Neural cell (in vitro differentiated cells): ENCODE measurements at regions not wholly inside any gene's neighbourhood (a gene's known extent, or its start where the extent isn't known, plus 50 kb on each side); places are given as distances from the start of the nearest gene placed in this dataset.

Source experiments
- CTCF ChIP-seq: fragments of 450-650 bp; IDR thresholded peaks from 2 replicates; pipeline ENCODE4 v1.5.1; 2014; ENCODE audit warnings: antibody characterized with exemption, mild to moderate bottlenecking, moderate library complexity; ENCODE audit not compliant: poor library complexity, severe bottlenecking
- EZH2 ChIP-seq: fragments of 200-600, 300-800 bp; shearing (Covaris generic), sonication (generic); IDR thresholded peaks from 2 replicates; pipeline ENCODE4 v1.6.1; 2014; ENCODE audit warnings: antibody characterized with exemption, low read length, borderline replicate concordance, mild to moderate bottlenecking; ENCODE audit not compliant: insufficient read depth, poor library complexity, severe bottlenecking
- POLR2AphosphoS5 ChIP-seq: IDR thresholded peaks from 2 replicates; pipeline ENCODE4 v1.6.1; 2012
- RAD21 ChIP-seq: fragments of 450-650 bp; conservative IDR thresholded peaks from 2 replicates; pipeline ENCODE4 v1.6.1; 2014; ENCODE audit warnings: antibody characterized with exemption, mild to moderate bottlenecking, moderate library complexity

GRCh38 chr5:160969645-160970044 lies 117.6 kb upstream of the ATP10B start:
- TF ChIP-seq CTCF: no peak
- no peak for TF ChIP-seq EZH2
- TF ChIP-seq POLR2AphosphoS5: no peak
- TF ChIP-seq RAD21: no peak
